ENCODE measurements at regions not wholly inside any gene's neighbourhood (a gene's known extent, or its start where the extent isn't known, plus 50 kb on each side); places are given as distances from the start of the nearest gene placed in this dataset.

GRCh38 chr6:86537292-86537861, 400.0 kb upstream of the HTR1E start:
- TF ChIP-seq, protein P1, sequence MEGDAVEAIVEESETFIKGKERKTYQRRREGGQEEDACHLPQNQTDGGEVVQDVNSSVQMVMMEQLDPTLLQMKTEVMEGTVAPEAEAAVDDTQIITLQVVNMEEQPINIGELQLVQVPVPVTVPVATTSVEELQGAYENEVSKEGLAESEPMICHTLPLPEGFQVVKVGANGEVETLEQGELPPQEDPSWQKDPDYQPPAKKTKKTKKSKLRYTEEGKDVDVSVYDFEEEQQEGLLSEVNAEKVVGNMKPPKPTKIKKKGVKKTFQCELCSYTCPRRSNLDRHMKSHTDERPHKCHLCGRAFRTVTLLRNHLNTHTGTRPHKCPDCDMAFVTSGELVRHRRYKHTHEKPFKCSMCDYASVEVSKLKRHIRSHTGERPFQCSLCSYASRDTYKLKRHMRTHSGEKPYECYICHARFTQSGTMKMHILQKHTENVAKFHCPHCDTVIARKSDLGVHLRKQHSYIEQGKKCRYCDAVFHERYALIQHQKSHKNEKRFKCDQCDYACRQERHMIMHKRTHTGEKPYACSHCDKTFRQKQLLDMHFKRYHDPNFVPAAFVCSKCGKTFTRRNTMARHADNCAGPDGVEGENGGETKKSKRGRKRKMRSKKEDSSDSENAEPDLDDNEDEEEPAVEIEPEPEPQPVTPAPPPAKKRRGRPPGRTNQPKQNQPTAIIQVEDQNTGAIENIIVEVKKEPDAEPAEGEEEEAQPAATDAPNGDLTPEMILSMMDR (IDR thresholded peaks at IDR 0.05; ENCODE audit: borderline replicate concordance, extremely low read depth, low read length, poor library complexity, severe bottlenecking) = no peak
- no peak for TF ChIP-seq EZH2 (IDR thresholded peaks at IDR 0.05; ENCODE audit: borderline replicate concordance, low read depth, low read length, severe bottlenecking)
- ATAC-seq (ENCODE audit: insufficient read depth, low read depth) (no peak), DNase-seq (no peak)
- Histone ChIP-seq H3K27me3 (ENCODE audit: insufficient read depth, low read length, poor library complexity) (no peaks in the 10 kb centered on the region), H3K9ac (ENCODE audit: low read depth, low read length) (no peak overlapping the region), H3K79me2 (ENCODE audit: insufficient read depth, low read length) (no peaks in the 10 kb centered on the region), H3K9me3 (ENCODE audit: insufficient read depth, low read length, severe bottlenecking) (no peaks in the 10 kb centered on the region), H3K36me3 (ENCODE audit: insufficient read depth, low read length) (no peaks in the 10 kb centered on the region), H4K20me1 (ENCODE audit: insufficient read depth, low read length) (no peaks in the 10 kb centered on the region), H3K4me1 (ENCODE audit: insufficient read depth, low read length) (no peaks in the 10 kb centered on the region), H2AFZ (ENCODE audit: low read depth, low read length) (no peak overlapping the region), H3K4me2 (ENCODE audit: insufficient read depth, low read length) (no peak overlapping the region), H3K27ac (ENCODE audit: low read length) (no peak overlapping the region), H3K4me3 (ENCODE audit: low read depth in 1 of 2, low read length in 2 of 2) (no peak overlapping the region)

DNA sequence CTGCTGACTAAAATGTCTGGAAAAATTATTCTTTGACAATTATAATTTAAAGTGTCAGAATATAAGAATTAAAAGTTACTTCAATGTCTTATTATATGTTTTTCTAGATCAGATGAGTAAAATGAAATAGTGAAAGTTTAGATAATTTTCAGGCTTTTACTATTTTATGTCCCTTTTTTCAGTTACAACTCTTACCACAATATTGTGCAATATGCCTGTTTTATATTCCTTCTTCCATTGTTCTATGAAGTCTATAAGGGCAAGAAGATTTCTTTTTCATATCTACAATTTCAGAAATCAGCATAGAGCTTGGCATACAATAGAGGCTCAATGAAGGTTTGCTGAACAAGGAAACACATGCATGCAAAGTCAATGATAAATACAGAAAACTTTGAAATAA, 401.2 kb upstream of the HTR1E start:
- Histone ChIP-seq H3K9ac (ENCODE audit: low read depth, low read length) (no peak overlapping the region), H3K27me3 (ENCODE audit: insufficient read depth, low read length, poor library complexity) (no peaks in the 10 kb centered on the region), H3K27ac (ENCODE audit: low read length) (no peak overlapping the region), H4K20me1 (ENCODE audit: insufficient read depth, low read length) (no peaks in the 10 kb centered on the region), H3K4me1 (ENCODE audit: insufficient read depth, low read length) (no peaks in the 10 kb centered on the region), H3K4me2 (ENCODE audit: insufficient read depth, low read length) (no peak overlapping the region), H3K4me3 (ENCODE audit: low read depth in 1 of 2, low read length in 2 of 2) (no peak overlapping the region), H3K9me3 (ENCODE audit: insufficient read depth, low read length, severe bottlenecking) (no peaks in the 10 kb centered on the region), H3K36me3 (ENCODE audit: insufficient read depth, low read length) (no peaks in the 10 kb centered on the region), H3K79me2 (ENCODE audit: insufficient read depth, low read length) (no peaks in the 10 kb centered on the region), H2AFZ (ENCODE audit: low read depth, low read length) (no peak overlapping the region)
- ATAC-seq (ENCODE audit: insufficient read depth, low read depth) = no peak
- TF ChIP-seq EZH2 (IDR thresholded peaks at IDR 0.05; ENCODE audit: borderline replicate concordance, low read depth, low read length, severe bottlenecking) = no peak
- TF ChIP-seq, protein P1 (IDR thresholded peaks at IDR 0.05; ENCODE audit: borderline replicate concordance, extremely low read depth, low read length, poor library complexity, severe bottlenecking) = no peak
- DNase-seq = no peak

DNA sequence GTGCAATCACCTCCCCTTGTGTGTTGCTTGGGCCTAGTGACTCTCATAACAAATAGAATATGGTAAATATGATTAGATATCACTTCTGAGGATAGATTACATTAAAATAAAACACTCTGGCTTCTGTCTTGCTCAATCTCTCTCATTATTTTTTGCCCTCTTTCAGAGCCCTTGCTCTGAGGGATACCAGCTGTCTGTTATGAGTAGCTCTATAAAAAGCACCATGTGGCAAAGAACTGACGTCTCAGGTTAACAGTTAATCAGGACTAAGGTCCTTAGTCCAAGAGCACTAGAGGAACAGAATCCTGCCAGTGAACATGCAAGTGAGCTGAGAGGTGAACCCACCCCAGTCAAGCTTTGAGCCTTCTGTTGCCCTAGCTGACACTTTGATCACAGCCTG, 402.2 kb upstream of the HTR1E start:
- H2AFZ ChIP-seq (ENCODE audit: low read depth, low read length) = no peak overlapping the region
- H3K9me3 ChIP-seq (ENCODE audit: insufficient read depth, low read length, severe bottlenecking) = no peaks in the 10 kb centered on the region
- no peaks in the 10 kb centered on the region for H3K4me1 ChIP-seq (ENCODE audit: insufficient read depth, low read length)
- H3K36me3 ChIP-seq (ENCODE audit: insufficient read depth, low read length) = no peaks in the 10 kb centered on the region
- H3K27me3 ChIP-seq (ENCODE audit: insufficient read depth, low read length, poor library complexity) = no peaks in the 10 kb centered on the region
- no peaks in the 10 kb centered on the region for H3K79me2 ChIP-seq (ENCODE audit: insufficient read depth, low read length)
- H3K9ac ChIP-seq (ENCODE audit: low read depth, low read length) = no peak overlapping the region
- H4K20me1 ChIP-seq (ENCODE audit: insufficient read depth, low read length) = no peaks in the 10 kb centered on the region
- TF ChIP-seq, protein P1 (IDR thresholded peaks at IDR 0.05; ENCODE audit: borderline replicate concordance, extremely low read depth, low read length, poor library complexity, severe bottlenecking) = no peak
- no peak for TF ChIP-seq EZH2 (IDR thresholded peaks at IDR 0.05; ENCODE audit: borderline replicate concordance, low read depth, low read length, severe bottlenecking)
- no peak overlapping the region for H3K27ac ChIP-seq (ENCODE audit: low read length)
- DNase-seq = no peak
- no peak for ATAC-seq (ENCODE audit: insufficient read depth, low read depth)
- H3K4me2 ChIP-seq (ENCODE audit: insufficient read depth, low read length) = no peak overlapping the region
- no peak overlapping the region for H3K4me3 ChIP-seq (ENCODE audit: low read depth in 1 of 2, low read length in 2 of 2)

DNA sequence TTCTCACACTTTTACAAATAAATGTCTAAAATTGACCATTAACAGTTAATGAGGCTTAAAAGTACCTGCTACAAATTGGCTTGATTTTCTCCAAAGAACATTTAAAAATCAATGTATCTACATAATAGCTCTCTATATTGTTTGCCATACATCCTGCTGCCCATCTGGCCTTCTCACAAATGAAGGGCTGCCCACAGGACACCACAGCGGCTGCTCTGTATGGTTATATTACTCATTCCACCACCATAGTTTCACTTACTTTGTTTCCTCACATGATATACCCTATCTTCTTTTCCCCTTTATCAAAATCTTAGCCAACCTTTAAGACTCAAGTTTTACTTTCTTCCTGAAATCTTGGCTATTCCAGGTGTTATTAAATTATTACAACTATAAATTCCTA, 407.7 kb upstream of the HTR1E start:
- no peak for DNase-seq

More for the DNA sequence above, 407.7 kb upstream of the HTR1E start:
- H3K27me3 ChIP-seq (ENCODE audit: insufficient read depth, low read length, poor library complexity) = no peaks in the 10 kb centered on the region
- H4K20me1 ChIP-seq (ENCODE audit: insufficient read depth, low read length) = no peaks in the 10 kb centered on the region
- no peaks in the 10 kb centered on the region for H3K36me3 ChIP-seq (ENCODE audit: insufficient read depth, low read length)
- H3K4me3 ChIP-seq (ENCODE audit: low read depth in 1 of 2, low read length in 2 of 2) = no peak overlapping the region
- ATAC-seq (ENCODE audit: insufficient read depth, low read depth) = no peak
- H3K4me1 ChIP-seq (ENCODE audit: insufficient read depth, low read length) = no peaks in the 10 kb centered on the region
- H2AFZ ChIP-seq (ENCODE audit: low read depth, low read length) = no peak overlapping the region
- H3K9me3 ChIP-seq (ENCODE audit: insufficient read depth, low read length, severe bottlenecking) = no peaks in the 10 kb centered on the region
- TF ChIP-seq EZH2 (IDR thresholded peaks at IDR 0.05; ENCODE audit: borderline replicate concordance, low read depth, low read length, severe bottlenecking) = no peak
- TF ChIP-seq, protein P1 (IDR thresholded peaks at IDR 0.05; ENCODE audit: borderline replicate concordance, extremely low read depth, low read length, poor library complexity, severe bottlenecking) = no peak
- H3K79me2 ChIP-seq (ENCODE audit: insufficient read depth, low read length) = no peaks in the 10 kb centered on the region
- H3K4me2 ChIP-seq (ENCODE audit: insufficient read depth, low read length) = no peak overlapping the region
- no peak overlapping the region for H3K27ac ChIP-seq (ENCODE audit: low read length)
- H3K9ac ChIP-seq (ENCODE audit: low read depth, low read length) = no peak overlapping the region
